Activated CD4-positive, alpha-beta T cell treated with anti-CD3 and anti-CD28 coated beads, Interleukin-2, Interleukin-4, amounts not matched to agents 100 ng/mL and 50 ng/mL, durations not matched to agents 16 hours and 8 hours (primary cell): ENCODE measurements at regions not wholly inside any gene's neighbourhood (a gene's known extent, or its start where the extent isn't known, plus 50 kb on each side); places are given as distances from the start of the nearest gene placed in this dataset.

Source experiments
- DNase-seq: peaks from one replicate; pipeline ENCODE4 v3.0.0-alpha.2; 2020; ENCODE audit warnings: low spot score

DNA sequence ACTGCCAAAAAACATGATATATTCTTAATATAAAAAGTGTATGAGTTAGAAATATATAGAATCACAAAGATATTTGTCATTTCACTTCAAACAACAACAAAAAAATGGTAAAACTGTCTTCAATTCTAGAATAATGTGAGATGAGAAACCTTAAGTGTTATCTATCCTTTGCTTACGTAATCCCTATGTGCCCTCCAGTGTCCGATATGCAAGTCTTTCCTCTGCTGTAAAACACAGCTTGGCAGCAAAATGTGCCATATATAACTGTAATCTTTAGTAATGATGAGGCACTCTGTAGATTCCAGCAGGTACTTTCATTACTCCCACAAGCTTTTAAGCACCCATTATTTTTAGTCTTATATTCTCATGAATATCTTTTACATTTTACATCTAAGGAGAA lies 555.1 kb upstream of the FRG1 start:
- no peak for DNase-seq

GRCh38 chr4:189396435-189396834 lies 544.2 kb upstream of the FRG1 start:
- DNase-seq, result no peak

- DNase-seq, result no peak
Measured at GRCh38 chr4:189404271-189404670, 536.4 kb upstream of the FRG1 start.

DNA sequence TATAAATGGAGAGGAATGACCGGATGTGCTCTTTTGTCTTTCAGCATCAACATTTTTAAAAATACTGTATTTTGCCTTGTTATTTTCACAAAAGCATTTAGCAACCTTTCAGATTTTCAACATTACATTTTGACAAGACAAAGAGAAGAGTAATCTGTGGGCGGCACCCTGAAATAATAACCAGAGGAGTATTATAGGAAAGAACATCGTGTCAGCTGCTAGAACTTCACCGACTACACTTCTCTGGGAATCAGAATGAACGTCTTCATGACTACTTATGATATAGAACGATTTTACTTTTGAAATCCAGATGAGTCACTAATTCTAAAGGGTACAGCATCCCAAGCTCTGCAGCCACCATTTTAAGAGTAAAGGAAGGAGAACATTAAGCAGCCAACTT lies 531.5 kb upstream of the FRG1 start:
- no peak for DNase-seq

DNA sequence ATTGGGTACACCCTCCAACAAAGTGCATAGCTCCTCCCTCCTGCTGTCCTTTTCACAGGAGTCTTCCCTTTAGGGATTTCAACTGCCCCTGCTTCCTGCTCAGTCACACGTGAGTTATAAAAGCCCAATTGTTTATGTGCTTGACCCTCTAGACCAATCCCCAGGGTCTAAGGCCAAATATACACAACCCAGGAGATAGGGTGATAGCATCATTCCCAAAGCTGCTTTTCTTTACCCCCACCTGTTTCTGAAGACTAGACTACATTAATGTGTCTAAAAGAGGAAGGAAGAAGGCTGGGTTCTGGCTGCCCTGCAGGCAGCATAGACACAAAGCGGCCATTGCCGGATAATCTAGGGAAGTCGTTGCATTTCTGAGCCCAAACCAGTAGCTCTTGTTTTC lies 526.7 kb upstream of the FRG1 start:
- no peak for DNase-seq

DNA sequence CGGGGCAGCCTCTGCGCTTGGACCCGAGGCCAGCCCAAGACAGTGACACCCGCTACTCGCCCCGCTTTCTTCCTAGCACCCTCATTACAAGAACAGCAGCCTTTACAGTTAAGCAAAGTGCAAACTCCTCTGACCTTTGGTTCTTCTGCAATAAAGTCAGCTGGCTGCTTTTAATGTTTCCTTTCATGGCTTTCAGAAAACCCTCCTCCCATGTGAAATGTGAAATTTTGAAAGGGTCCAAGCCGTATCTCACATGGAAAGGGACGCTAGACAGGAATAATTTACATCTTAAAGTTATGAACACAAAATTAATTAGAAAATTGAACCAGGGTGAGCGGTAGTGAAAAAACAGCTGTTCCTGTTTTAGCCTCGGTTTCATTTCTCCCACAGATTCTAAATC lies 520.1 kb upstream of the FRG1 start:
- no peak for DNase-seq

- no peak for DNase-seq
Measured at GRCh38 chr4:189436207-189436606, 504.5 kb upstream of the FRG1 start.

GRCh38 chr4:189440716-189441115 lies 500.0 kb upstream of the FRG1 start:
- DNase-seq, result no peak

DNA sequence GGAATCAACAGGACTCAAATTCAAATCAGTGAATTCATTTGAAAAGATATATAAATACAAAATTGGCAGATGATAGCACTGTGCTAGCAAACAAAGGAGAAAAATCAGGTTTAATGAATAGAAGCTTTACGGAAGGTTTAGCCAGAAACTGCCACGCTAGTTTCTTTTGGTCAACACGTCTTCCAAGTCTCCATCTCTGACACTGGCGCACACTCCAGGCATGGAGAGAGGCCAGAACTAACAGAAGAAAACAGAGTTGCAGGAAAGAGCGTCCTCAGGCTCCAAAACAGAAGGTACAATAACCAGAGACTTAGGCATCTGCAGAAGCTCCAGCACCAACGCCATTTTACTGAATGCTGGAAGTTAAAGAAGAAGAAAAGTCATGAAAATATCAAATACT lies 497.3 kb upstream of the FRG1 start:
- no peak for DNase-seq

- DNase-seq, result no peak
Measured at GRCh38 chr4:189445613-189446012, 495.1 kb upstream of the FRG1 start.

GRCh38 chr4:189463734-189464133 lies 476.9 kb upstream of the FRG1 start:
- no peak for DNase-seq

DNA sequence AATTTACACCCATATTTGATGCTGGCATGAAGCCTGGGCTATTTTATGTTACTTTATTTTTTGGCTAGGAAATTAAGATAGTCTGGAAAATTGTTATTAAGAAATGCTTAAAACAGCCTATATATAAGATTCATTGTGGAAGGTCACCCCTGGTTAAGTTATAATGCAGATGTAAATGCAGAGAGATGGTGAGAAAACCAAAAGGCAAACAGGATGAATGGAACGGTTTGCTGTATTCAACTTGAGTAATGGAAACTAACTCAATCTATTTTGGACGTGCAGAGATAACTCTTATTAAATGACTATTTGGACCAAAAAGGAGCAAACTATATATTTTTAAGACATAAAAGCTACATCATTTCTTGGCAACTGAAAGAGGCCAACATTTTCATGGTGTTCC lies 446.3 kb upstream of the FRG1 start:
- DNase-seq, result no peak

GRCh38 chr4:189497516-189497915 lies 443.2 kb upstream of the FRG1 start:
- no peak for DNase-seq

DNA sequence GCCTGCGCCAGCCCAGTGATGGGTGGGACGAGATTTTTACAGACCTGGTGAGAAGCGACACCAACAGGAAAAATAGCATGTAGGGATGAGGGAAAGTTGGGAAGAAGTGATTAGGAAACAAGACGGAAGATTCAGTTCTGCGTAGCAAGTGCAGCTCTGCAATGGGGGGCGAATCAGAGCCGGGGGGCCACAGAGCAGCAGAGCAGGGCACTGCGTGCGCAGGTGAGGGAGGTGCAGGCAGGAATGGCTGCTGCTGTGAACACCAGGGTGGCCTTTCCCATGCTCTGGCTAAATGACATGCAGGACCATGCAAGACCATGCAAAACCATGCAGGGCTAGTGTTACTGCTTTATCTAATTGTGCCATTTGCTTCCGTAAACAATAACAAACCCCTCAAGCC lies 442.7 kb upstream of the FRG1 start:
- no peak for DNase-seq

DNA sequence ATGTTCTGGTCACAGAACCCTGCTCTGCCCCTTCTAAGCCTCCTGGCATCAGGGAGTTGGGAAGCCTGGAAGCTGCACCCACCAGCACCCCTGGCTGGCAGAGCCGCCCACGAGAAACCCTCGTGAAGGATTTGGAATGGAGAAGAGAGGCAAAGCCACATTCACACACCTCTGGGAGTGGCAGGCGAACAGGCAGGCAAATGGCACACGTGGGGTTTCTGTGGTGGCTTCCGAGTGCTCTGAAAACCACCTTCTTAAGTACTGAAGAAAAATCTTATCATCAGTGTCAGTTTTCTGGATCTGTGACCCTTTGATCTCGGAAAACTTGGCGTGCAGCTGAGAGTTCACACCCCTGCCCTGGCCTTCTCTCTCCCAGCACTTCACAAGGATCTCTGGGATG lies 442.2 kb upstream of the FRG1 start:
- no peak for DNase-seq

GRCh38 chr4:189499696-189500095 lies 441.0 kb upstream of the FRG1 start:
- no peak for DNase-seq

- no peak for DNase-seq
Measured at GRCh38 chr4:189500970-189501369, 439.7 kb upstream of the FRG1 start.

DNA sequence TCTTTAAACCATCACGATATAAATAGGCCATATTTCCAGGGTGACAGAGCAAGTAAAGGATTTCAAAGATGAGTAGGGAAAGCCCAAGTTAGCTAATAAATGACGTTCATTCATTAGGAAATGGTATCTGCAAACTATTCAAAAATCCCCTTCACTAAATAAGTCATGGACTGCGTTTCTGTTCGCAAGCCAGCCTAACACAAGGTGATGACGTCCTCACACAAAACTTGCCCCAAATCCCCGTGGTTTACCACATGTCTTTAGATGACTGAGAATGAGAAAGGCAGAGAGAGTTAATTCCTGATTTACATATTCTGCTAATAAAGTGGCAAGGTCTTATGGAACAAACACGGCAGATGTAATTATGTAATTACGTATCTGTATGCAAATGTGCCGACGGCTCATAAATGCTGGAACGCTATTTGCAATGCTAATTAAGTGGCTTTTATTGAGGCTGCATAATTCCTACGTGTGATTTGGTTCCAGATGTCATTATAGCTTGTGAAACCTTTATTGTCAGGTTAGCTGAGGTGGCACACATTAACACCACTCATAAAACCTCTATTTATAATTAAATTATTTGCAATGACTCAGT lies 437.7 kb upstream of the FRG1 start:
- peak; percentile 18 for DNase-seq

- no peak for DNase-seq
Measured at GRCh38 chr4:189504220-189504619, 436.5 kb upstream of the FRG1 start.

DNA sequence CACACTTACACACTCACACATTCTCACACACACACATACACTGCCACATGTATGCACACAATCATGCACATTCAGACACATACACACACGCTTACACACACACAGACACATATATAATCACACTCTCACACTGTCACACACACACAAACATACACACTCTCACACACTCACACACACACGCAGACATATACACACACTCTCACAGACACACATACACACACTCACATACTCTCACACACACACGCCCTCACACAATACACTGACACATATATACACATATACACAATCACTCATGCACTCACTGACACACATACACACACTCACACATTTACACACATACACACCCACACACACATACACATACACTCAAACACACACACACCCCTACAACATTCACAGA lies 435.3 kb upstream of the FRG1 start:
- DNase-seq, result no peak

DNA sequence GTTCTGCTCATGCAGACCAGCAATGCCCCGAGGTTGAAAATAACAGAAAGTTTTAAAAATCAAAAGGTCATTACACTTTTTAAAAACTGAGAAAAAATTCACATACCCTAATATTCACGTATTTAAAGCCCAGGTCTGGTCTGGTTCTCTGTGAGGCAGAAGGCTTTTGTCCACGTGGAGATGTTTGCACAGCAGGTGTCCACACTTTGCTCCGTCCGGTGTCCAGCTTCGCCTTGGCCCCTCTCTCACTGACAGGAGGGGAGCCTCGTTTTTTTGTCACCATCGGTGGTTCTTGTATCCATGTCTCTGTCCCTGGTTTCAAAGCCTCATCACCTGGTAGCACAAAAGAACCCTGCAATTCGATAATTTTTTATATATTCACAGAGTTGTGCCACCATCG lies 434.6 kb upstream of the FRG1 start:
- DNase-seq, result no peak

- DNase-seq, result no peak
Measured at GRCh38 chr4:189507060-189507459, 433.6 kb upstream of the FRG1 start.

- DNase-seq, result no peak
Measured at GRCh38 chr4:189510601-189511000, 430.1 kb upstream of the FRG1 start.

DNA sequence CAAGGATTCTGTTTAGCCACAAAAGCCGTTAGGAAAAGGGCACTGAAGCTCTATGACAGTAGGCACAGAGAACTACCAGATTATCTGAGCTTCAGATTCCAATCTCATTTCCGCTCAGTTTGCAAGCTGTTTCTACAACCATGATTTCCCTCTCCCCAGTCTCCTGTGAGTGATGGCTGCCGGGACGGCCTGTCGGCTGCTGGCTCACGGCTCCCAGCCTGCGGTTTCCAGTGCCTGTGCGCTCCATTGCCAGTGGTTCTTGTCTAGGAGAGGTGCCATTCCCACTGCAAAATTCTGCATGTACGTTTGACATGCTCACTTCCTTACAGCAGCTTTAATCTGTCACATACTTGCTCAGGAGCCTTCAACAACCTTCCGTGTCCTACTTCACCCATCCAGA lies 429.1 kb upstream of the FRG1 start:
- DNase-seq, result no peak

DNA sequence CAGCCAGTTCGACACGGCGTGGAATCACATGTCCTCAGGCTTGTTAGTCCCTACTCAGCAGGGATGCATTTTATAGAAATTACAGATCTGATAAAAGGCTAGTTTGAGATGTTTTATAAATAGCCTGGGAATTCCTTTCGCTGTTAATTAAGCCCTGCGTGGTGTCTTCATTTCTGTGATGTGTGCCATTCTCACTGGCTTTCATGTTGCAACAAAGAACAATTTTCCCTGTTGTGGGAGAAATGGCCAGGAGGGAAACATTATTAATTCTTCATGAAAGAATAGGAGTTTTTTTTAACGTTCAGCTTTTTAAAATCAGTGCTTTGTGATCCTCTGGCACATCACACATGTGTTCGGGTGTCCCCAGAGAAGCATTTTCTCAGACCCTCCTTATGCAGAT lies 427.3 kb upstream of the FRG1 start:
- DNase-seq, result no peak
